Dermis microvascular lymphatic vessel endothelial cell (primary cell): ENCODE measurements at regions not wholly inside any gene's neighbourhood (a gene's known extent, or its start where the extent isn't known, plus 50 kb on each side); places are given as distances from the start of the nearest gene placed in this dataset.
"Not testable (repeated sequence)": the region's sequence is repeated elsewhere in the genome, so short reads cannot be mapped to it uniquely, and the experiment has no call there.

ENCODE experiments used
- DNase-seq, 2 donors: peaks; one replicate each; pipeline versions ENCODE4 v3.0.0 to v3.0.0-alpha.2; 2010; ENCODE audit warnings: low read depth in 2 of 2

- DNase-seq, result not testable (repeated sequence)
Measured at GRCh38 chr16:31581065-31581464, 53.4 kb downstream of the AHSP start.

GRCh38 chr16:31601737-31602384, 74.2 kb downstream of the AHSP start:
- DNase-seq, result not testable (repeated sequence)

DNA sequence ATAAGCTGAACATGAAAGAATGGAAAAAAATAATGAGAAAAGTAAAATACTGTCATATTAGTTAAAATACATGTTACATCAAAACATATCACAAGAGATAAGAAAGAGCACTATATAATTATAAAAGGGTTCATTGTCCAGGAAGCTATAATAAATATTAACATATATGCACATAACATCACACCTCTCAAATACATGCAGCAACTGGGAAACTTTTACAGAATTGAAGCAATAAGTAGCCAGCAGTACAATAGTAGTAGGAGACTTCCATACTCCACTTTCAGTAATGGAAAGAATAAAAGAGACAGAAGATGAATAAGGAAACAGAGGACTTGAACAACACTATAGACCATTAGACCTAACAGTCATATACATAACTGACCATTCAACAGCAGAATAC, 90.4 kb downstream of the AHSP start:
- DNase-seq, result no peak

- DNase-seq, result no peak
Measured at GRCh38 chr16:31636433-31636832, 108.7 kb downstream of the AHSP start.

GRCh38 chr16:31641279-31641678, 113.6 kb downstream of the AHSP start:
- no peak for DNase-seq

DNA sequence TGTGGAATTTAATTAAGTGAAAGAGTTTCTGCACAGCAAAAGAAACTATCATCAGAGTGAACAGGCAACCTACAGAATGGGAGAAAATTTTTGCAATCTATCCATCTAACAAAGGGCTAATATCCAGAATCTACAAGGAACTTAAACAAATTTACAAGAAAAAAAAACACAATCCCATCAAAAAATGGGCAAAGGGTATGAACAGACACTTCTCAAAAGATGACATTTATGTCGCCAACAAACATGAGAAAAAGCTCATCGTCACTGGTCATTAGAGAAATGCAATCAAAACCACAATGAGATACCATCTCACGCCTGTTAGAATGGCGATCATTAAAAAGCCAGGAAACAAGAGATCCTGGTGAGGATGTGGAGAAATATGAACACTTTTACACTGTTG, 128.0 kb downstream of the AHSP start:
- DNase-seq, result not testable (repeated sequence)

DNA sequence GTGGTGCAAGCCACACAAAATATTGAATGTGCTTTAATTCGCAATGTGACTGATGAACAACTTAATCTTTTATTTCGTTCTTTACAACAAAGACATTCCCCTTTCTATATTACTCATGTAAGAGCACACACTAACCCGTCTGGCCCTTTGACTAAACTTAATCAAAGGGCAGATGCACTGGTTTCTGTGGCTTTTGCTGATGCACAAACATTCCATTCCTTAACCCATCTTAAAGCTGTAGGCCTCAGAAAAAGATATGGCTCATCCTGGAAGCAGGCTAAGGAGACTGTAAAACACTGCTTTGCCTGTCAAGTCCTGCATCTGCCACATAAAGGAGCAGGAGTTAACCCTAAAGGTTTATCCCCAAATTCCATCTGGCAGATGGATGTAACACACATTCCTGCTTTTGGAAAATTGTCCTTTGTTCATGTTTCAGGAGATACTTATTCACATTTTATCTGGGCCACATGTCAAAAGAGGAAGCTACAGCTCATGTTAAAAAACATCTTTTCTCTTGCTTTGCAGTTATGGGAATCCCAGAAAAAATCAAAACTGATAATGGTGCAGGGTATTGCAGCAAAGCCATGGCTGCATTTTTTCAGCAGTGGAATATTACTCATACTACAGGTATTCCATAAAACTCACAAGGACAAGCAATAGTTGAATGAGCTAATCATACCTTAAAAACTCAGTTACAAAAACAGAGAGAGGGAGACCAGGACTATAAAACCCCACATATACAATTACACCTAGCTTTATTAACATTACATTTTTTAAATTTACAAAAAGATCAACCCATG, 137.2 kb downstream of the AHSP start:
- DNase-seq, result no peak

- DNase-seq, result no peak
Measured at GRCh38 chr16:31674686-31675085, 147.0 kb downstream of the AHSP start.

DNA sequence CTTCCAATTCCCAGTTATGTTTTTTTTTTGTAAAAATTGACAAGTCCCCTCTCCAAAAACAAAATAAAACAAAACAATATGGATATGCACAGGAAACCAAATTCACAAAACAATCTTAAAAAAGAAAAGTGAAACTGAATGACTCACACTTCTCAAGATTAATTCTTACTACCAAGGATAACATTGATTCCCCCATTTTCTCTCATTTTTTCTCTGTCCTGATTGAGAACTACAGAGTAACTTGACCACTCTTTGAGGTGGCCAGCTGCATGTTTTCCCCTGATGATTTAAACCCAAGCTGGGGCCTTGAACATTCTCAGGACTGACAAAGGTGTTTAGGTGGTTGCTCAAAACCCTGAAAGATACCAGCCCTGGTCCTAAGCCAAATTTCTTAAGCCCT, 149.0 kb downstream of the AHSP start:
- no peak for DNase-seq

DNA sequence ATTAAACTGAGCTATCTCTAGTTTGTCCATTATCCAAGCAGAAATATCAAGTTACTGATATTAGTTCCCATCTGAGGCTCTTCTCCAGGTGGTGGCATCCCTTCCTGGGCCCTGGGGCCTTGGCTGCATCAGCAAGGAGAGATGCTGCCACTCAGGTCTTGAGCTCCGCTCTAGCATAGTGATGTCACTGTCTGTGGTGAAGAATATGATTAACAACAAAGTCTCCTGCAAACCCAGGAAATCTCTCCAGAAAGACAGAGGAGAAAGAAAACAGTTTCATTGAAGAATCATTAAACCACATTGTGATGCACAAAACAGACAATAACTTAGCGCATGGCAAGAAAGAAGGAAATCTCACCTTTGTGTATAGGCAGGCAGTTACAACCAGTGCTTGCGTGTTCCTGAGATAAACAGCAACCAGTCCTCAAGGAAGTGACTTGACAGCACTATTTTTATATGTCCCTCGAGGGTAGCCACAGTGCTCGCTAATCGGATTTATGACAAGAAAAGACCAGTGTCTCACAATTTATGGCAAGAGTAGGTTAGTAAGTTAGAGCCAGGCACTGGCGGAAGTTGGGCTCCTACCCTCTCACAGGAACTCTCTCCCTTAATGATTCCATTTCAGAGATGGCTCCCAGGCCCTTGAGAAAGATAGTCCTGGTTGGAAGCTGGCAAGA, 151.1 kb downstream of the AHSP start:
- no peak for DNase-seq

DNA sequence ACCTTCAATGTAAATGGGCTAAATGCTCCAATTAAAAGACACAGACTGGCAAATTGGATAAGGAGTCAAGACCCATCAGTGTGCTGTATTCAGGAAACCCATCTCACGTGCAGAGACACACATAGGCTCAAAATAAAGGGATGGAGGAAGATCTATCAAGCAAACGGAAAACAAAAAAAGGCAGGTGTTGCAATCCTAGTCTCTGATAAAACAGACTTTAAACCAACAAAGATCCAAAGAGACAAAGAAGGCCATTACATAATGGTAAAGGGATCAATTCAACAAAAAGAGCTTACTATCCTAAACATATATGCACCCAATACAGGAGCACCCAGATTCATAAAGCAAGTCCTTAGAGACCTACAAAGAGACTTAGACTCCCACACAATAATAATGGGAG, 161.6 kb downstream of the AHSP start:
- not testable (repeated sequence) for DNase-seq

GRCh38 chr16:31692338-31692737, 164.6 kb downstream of the AHSP start:
- DNase-seq, result not testable (repeated sequence)

DNA sequence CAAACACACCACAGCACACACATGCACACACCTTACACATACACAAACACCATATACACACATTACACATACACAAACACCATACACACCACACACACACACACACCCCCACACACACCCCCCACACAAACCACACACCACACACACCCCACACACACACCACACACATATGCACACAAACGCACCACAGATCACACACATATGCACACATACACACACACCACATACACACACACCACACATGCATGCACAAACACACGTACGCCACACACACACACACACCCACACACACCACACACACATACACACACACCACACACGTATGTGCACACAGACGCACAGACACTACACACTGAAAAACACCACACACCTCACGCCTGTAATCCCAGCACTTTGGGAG, 166.0 kb downstream of the AHSP start:
- DNase-seq, result no peak

DNA sequence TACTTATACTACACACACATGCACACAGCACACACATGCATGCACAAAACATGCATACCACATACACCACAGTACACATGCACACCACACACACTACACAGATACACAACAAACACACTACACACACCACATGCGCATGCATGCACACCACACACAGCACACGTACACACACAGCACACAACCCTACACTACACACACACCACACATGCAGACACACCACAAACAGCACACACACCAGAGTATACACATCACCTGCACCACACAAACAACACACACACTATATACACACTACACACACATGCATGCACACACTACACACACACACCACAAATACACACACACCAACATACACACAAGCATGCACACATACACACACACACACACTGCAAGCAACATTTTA, 166.8 kb downstream of the AHSP start:
- DNase-seq, result no peak

- no peak for DNase-seq
Measured at GRCh38 chr16:31695667-31696066, 168.0 kb downstream of the AHSP start.

- peak; percentile 51 to 61 for DNase-seq
Measured at GRCh38 chr16:31696968-31697743, 169.5 kb downstream of the AHSP start.

- DNase-seq, result no peak
Measured at GRCh38 chr16:31697744-31698125, 170.0 kb downstream of the AHSP start.

DNA sequence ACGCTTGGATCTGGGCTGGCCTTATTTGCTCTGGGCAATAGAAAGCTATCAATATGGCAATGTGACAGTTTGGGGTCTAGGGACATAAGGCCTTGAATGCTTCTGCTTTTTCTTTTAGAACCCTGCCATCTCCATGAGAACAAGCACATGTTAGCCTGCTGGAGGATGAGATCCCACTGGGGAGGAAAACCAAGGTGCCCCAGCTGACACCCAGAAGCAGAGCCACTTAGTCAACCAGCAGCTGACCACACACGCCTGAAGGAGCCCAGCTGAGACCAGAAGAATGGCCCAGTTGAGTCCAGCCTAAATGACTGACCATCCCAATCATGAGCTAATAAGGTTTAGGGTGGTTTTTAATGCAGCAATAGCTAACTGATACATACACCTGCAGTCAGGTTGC, 171.2 kb downstream of the AHSP start:
- no peak for DNase-seq

- no peak for DNase-seq
Measured at GRCh38 chr16:31699601-31700000, 171.9 kb downstream of the AHSP start.

GRCh38 chr16:31700200-31700529, 172.5 kb downstream of the AHSP start:
- peak in 1 of 2 donors; percentile 40 for DNase-seq

- no peak for DNase-seq
Measured at GRCh38 chr16:31700530-31701388, 172.8 kb upstream of the ZNF267 start.
